ENCODE measurements at regions not wholly inside any gene's neighbourhood (a gene's known extent, or its start where the extent isn't known, plus 50 kb on each side); places are given as distances from the start of the nearest gene placed in this dataset.

- peaks cover 0 to 2% (median 0%) of the 10 kb centered on the region in 7 donors for H3K9me3 Mint-ChIP-seq
- TF ChIP-seq, protein P1, sequence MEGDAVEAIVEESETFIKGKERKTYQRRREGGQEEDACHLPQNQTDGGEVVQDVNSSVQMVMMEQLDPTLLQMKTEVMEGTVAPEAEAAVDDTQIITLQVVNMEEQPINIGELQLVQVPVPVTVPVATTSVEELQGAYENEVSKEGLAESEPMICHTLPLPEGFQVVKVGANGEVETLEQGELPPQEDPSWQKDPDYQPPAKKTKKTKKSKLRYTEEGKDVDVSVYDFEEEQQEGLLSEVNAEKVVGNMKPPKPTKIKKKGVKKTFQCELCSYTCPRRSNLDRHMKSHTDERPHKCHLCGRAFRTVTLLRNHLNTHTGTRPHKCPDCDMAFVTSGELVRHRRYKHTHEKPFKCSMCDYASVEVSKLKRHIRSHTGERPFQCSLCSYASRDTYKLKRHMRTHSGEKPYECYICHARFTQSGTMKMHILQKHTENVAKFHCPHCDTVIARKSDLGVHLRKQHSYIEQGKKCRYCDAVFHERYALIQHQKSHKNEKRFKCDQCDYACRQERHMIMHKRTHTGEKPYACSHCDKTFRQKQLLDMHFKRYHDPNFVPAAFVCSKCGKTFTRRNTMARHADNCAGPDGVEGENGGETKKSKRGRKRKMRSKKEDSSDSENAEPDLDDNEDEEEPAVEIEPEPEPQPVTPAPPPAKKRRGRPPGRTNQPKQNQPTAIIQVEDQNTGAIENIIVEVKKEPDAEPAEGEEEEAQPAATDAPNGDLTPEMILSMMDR (IDR thresholded peaks at IDR 0.05) = no peak
- Histone ChIP-seq H4K20me1 (ENCODE audit: insufficient read depth, low read length) (no peaks in the 10 kb centered on the region), H2AFZ (ENCODE audit: insufficient read depth, low read depth, low read length, poor library complexity, severe bottlenecking) (no peak overlapping the region), H3K9me3 (replicated peaks in 1 of 2; ENCODE audit: control insufficient read depth in 1 of 2, insufficient read depth in 1 of 2, low read length in 2 of 2) (no peaks in the 10 kb centered on the region), H3K27me3 (ENCODE audit: control insufficient read depth in 2 of 2, insufficient read depth in 2 of 2, low read length in 2 of 2) (no peaks in the 10 kb centered on the region), H3K4me3 (replicated peaks in 1 of 3; ENCODE audit: low read depth in 2 of 3, low read length in 3 of 3) (no peak overlapping the region), H3K9ac (ENCODE audit: insufficient read depth, low read length, poor library complexity, severe bottlenecking) (no peak overlapping the region), H3K4me2 (replicated peaks; ENCODE audit: extremely low read depth, low read length, poor library complexity, severe bottlenecking) (no peak overlapping the region), H3K27ac (ENCODE audit: low read depth in 1 of 2, low read length in 2 of 2) (no peak overlapping the region), H3K4me1 (ENCODE audit: control insufficient read depth in 1 of 2, insufficient read depth in 2 of 2, low read length in 2 of 2) (no peaks in the 10 kb centered on the region), H3K36me3 (replicated peaks in 1 of 2; ENCODE audit: control insufficient read depth in 1 of 2, insufficient read depth in 2 of 2, low read length in 2 of 2) (no peaks in the 10 kb centered on the region), H3K79me2 (ENCODE audit: insufficient read depth, low read length) (no peaks in the 10 kb centered on the region)
- H3K36me3 Mint-ChIP-seq = no peaks in the 10 kb centered on the region
- H3K4me1 Mint-ChIP-seq = no peaks in the 10 kb centered on the region
- no peaks in the 10 kb centered on the region for H3K27me3 Mint-ChIP-seq (ENCODE audit: low read depth in 3 of 3)
- no peak overlapping the region for H3K4me3 Mint-ChIP-seq
- intact Hi-C loops (cut with micrococcal nuclease) = no loop called here
- DNase-seq = no peak
- no peak overlapping the region for H3K27ac Mint-ChIP-seq
- WGBS (ENCODE audit: insufficient coverage) = no CpG with 5 or more reads among the region's 1 CpG
These were observed 939.8 kb downstream of the GLUD2 start for GRCh38 chrX:121987163-121987562.

DNA sequence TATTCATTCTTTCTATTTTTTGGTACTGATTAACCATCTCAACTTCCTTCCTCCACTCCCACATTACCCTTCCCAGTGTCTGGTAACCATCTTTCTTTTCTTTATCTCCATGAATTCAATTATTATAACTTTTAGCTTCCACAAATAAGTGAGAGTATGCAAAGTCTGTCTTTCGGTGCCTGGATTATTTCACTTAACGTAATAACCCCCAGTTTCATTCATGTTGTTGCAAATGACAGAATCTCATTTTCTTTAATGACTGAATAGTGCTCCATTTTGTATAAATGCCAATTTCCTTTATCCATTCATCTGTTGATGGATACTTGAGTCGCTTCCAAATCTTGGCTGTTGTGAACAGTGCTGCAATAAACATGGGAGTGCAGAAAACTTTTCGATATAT lies 940.4 kb downstream of the GLUD2 start:
- H3K27ac ChIP-seq (ENCODE audit: low read depth in 1 of 2, low read length in 2 of 2) = no peak overlapping the region
- no peak overlapping the region for H3K9ac ChIP-seq (ENCODE audit: insufficient read depth, low read length, poor library complexity, severe bottlenecking)

More for the DNA sequence above, 940.4 kb downstream of the GLUD2 start:
- Histone ChIP-seq H3K4me1 (ENCODE audit: control insufficient read depth in 1 of 2, insufficient read depth in 2 of 2, low read length in 2 of 2) (no peaks in the 10 kb centered on the region), H3K79me2 (ENCODE audit: insufficient read depth, low read length) (no peaks in the 10 kb centered on the region), H3K4me2 (replicated peaks; ENCODE audit: extremely low read depth, low read length, poor library complexity, severe bottlenecking) (no peak overlapping the region), H2AFZ (ENCODE audit: insufficient read depth, low read depth, low read length, poor library complexity, severe bottlenecking) (no peak overlapping the region), H3K27me3 (ENCODE audit: control insufficient read depth in 2 of 2, insufficient read depth in 2 of 2, low read length in 2 of 2) (no peaks in the 10 kb centered on the region), H4K20me1 (ENCODE audit: insufficient read depth, low read length) (no peaks in the 10 kb centered on the region), H3K9me3 (replicated peaks in 1 of 2; ENCODE audit: control insufficient read depth in 1 of 2, insufficient read depth in 1 of 2, low read length in 2 of 2) (no peaks in the 10 kb centered on the region), H3K36me3 (replicated peaks in 1 of 2; ENCODE audit: control insufficient read depth in 1 of 2, insufficient read depth in 2 of 2, low read length in 2 of 2) (no peaks in the 10 kb centered on the region), H3K4me3 (replicated peaks in 1 of 3; ENCODE audit: low read depth in 2 of 3, low read length in 3 of 3) (no peak overlapping the region)
- no peaks in the 10 kb centered on the region for H3K4me1 Mint-ChIP-seq
- no peak for DNase-seq
- H3K9me3 Mint-ChIP-seq = peaks cover 0 to 2% (median 0%) of the 10 kb centered on the region in 7 donors
- H3K27ac Mint-ChIP-seq = no peak overlapping the region
- H3K27me3 Mint-ChIP-seq (ENCODE audit: low read depth in 3 of 3) = no peaks in the 10 kb centered on the region
- no peaks in the 10 kb centered on the region for H3K36me3 Mint-ChIP-seq
- WGBS (ENCODE audit: insufficient coverage) = no CpG with 5 or more reads among the region's 4 CpGs
- TF ChIP-seq, protein P1 (IDR thresholded peaks at IDR 0.05) = no peak
- intact Hi-C loops (cut with micrococcal nuclease) = no loop called here
- no peak overlapping the region for H3K4me3 Mint-ChIP-seq

All from CD14-positive monocyte (primary cell).